Mammary epithelial cell (primary cell): ENCODE measurements at regions not wholly inside any gene's neighbourhood (a gene's known extent, or its start where the extent isn't known, plus 50 kb on each side); places are given as distances from the start of the nearest gene placed in this dataset.

Experiments used
- CTCF ChIP-seq, 2 donors: IDR thresholded peaks in 1 of 2; conservative IDR thresholded peaks in 1 of 2; 2 replicates each; pipeline ENCODE4 v1.5.1; 2011 to 2012; ENCODE audit warnings: inconsistent platforms in 2 of 2, low read length in 2 of 2, mild to moderate bottlenecking in 2 of 2, control low read depth in 1 of 2, low read depth in 1 of 2; ENCODE audit not compliant: insufficient read depth in 1 of 2; ENCODE audit errors: extremely low read depth in 1 of 2
- EZH2 ChIP-seq: IDR thresholded peaks from 2 replicates; pipeline ENCODE4 v1.6.1; 2012; ENCODE audit warnings: low read length, inconsistent platforms, borderline replicate concordance

GRCh38 chr2:78315368-78315767 lies 710.1 kb upstream of the REG3G start:
- TF ChIP-seq CTCF (conservative IDR thresholded peaks at IDR 0.05 in 1 of 2, IDR thresholded peaks at IDR 0.05 in 1 of 2; ENCODE audit: extremely low read depth in 1 of 2, insufficient read depth in 1 of 2, low read depth in 1 of 2, low read length in 2 of 2): no peak
- no peak for TF ChIP-seq EZH2
